GM21423 (cell line): ENCODE measurements at regions not wholly inside any gene's neighbourhood (a gene's known extent, or its start where the extent isn't known, plus 50 kb on each side); places are given as distances from the start of the nearest gene placed in this dataset.

Source experiments
- ATAC-seq: cut with Tn5 transposase; IDR thresholded peaks from one replicate; pipeline ENCODE4 v1.9.1; 2021; ENCODE audit warnings: mild to moderate bottlenecking, moderate library complexity; ENCODE audit not compliant: unreplicated experiment

DNA sequence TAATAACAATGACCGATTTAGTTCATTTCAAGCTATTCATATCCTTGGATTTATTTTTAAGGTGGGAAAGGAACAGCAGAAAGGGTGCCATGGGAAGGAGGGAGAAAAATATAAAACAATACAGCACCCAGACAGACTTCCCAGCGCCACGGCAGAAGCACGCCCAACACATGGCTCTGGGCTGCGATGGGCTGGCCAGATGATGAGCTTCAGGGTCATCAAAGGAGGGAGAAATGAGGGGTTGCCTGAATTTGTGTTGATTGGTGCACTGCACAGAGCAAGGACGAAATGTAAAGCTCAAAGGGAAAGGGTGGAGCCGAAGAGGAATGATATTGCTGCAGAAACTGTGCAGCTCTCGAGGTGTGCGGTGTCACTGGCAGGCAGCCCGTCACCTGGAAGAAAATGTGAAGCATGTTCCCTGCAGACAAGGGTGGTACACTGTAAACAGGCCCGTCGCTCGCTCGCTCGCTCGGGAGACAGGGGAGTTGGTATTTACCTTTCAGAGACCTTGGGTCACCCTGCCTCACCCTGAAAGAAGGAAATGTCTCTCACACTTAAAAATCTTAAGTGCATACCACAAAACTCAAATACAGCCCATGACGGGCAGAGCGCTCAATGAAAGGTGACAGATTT, 195.5 kb upstream of the CTAGE1 start:
- ATAC-seq, result no peak

DNA sequence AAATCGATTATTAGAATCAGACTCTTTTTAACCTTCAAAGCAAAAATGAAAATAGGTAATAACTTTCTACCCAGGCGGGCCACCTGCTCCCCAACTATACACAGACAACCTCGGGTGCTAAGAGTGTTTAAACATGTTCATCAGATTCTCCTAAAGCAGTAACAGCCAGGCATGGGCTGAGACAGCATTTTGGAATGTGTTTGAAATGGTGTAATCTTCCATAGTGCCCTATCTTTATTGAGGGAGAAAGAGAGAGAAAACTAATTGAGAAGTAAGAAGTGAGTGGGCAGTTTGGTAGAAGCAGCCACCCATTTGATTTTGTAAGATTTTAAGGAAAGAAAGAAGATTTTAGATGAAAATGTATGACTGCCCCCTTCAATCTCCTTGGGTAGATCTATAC, 196.1 kb upstream of the CTAGE1 start:
- ATAC-seq, result no peak

DNA sequence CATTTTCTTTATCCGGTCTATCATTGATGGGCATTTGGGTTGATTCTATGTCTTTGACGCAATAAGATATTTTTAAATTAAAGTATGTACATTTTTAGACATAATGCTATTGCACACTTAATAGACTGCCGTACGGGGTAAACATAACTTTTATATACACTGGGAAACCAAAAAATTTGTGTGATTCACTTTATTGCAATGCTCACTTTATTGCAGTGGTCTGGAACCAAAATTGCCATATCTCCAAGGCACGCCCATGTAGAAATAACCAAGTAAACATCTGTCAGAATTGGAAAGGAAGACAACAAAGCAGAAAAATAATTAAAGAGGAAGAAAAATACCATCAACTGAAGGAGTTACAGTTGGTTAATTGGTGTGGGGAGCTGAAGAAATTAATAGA, 205.8 kb upstream of the CTAGE1 start:
- no peak for ATAC-seq

GRCh38 chr18:22624176-22624575, 206.5 kb upstream of the CTAGE1 start:
- no peak for ATAC-seq

DNA sequence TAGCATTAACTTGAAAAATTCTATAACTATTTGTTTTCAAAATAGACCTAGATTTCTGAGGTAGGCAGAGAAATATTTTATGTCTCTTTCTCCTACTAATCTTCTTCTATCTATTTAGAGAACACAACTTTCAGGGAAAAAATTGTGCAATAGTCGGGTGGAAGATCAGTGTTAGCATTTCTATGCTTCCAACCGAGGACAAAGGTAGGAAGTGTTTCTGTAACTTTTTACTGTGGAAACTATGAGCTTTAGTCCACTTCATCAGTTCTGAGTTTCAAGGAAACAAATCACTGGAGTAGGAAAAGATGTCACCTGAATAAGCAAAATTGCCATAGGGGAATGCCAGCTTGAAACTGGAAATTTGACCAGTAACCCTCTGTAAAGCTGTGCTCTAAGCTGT, 207.7 kb upstream of the CTAGE1 start:
- no peak for ATAC-seq

- ATAC-seq, result no peak
These were observed 209.1 kb upstream of the CTAGE1 start for GRCh38 chr18:22626771-22627170.

DNA sequence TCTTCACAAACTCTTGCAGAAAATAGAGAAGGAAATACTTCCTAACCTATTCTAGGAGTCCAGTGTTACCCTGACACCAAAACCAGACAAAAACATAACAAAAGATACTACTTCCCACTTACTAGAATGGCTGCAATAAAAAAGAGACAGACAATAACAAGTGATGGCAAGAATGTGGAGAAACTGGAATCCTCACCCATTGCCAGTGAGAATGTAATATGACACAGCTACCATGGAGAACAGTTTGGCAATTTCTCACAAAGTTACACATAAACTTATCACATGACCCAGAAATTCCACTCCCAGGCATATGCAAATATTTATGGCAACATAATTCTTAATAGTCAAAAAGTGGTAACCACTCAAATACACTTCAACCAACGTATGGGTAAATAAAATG, 209.8 kb upstream of the CTAGE1 start:
- ATAC-seq, result no peak

- no peak for ATAC-seq
These were observed 211.2 kb upstream of the CTAGE1 start for GRCh38 chr18:22628795-22629510.

GRCh38 chr18:22630980-22631379, 213.3 kb upstream of the CTAGE1 start:
- no peak for ATAC-seq

DNA sequence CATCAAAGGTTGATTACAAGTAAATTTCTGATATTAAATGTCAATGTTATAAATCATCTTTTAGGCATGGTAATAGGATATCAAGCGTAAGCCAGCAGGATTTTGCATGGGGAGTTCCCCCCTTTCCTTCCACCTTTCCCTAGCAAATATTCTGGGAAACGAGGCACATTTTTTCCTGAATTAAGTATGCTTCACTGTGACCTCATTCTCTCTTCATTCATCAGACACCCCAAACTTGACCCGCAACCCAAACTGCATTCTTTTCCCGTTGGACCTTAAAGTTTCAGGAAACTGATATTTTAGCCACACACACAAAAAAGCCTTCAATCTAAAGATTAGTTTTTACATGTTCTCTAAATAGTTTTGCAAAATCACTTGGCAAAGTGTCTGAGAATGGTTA, 214.5 kb upstream of the CTAGE1 start:
- ATAC-seq, result no peak

DNA sequence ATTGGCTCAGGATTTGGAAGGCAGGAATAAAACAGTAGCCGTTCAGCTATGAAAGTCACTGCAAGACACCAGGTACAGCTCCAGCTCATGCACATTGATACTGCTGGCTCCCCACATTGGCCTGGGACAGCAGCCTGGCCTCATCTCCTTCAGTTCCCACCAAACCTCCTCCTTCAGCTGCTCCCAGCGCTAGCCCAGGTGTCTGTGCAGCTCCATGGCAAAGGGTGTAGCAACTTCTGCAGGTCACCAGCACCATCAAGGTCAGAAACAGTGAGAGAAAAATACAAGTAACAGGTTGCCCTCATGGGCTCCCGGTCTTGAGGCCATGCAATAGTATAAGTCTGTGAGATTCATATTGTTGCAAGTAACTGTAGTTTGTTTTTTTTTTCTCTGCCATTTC, 216.7 kb upstream of the CTAGE1 start:
- ATAC-seq, result no peak

GRCh38 chr18:22637787-22638186, 220.1 kb upstream of the CTAGE1 start:
- ATAC-seq, result no peak

GRCh38 chr18:22639026-22639463, 221.3 kb upstream of the CTAGE1 start:
- no peak for ATAC-seq

DNA sequence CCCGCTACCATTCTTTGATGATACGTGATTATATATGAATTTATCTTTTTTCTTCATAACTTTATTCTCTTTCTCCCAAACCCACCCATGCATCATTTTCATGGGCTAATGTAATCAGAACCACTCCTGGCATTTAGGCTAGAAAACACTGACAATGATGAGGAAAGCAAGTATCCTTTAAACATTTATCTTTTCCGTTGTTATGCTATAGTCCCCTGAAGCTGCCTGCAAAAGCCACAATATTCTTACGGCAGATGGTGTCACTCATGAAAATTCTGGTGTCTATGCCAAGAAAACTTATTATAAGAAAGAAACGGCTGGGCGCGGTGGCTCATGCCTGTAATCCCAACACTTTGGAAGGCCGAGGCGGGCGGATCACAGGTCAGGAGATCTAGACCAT, 221.8 kb upstream of the CTAGE1 start:
- no peak for ATAC-seq

- ATAC-seq, result no peak
These were observed 222.6 kb upstream of the CTAGE1 start for GRCh38 chr18:22640281-22640842.

DNA sequence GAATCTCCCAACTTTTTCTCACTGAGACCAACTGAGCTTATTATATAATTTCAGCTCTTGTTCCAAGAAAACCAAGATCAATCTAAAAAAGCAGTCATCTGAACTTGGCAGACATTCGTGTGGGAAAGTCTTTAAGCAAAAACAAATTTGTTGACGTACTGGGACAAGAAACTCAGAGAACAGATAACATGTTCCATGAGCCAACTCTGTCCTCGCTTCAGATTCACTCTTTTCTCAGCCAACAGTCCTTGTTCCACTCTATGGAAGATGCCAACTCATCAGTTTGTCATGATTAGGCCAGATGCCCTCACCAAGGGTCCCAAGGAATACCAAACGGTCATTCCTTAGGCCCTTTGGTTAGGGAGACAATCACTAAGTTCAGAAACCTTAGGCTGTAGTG, 224.2 kb upstream of the CTAGE1 start:
- ATAC-seq, result no peak

- no peak for ATAC-seq
These were observed 226.0 kb upstream of the CTAGE1 start for GRCh38 chr18:22643731-22644130.

DNA sequence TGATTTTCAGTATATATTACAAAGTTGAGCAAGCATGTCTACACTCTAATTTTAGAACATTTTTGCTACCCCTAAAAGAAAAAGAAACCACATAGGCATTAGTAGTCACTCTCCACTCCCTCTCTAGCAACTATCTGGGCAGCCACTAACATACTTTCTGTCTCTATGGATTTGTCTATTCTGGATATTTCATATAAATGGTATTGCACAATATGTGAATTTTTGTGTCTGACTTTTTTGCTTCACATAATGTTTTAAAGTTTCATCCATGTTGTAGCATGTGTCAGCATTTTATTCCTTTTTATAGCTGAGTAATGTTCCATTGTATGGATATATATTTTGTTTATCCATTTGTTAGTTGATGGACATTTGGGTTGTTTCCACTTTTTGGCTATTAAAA, 232.5 kb upstream of the CTAGE1 start:
- no peak for ATAC-seq

DNA sequence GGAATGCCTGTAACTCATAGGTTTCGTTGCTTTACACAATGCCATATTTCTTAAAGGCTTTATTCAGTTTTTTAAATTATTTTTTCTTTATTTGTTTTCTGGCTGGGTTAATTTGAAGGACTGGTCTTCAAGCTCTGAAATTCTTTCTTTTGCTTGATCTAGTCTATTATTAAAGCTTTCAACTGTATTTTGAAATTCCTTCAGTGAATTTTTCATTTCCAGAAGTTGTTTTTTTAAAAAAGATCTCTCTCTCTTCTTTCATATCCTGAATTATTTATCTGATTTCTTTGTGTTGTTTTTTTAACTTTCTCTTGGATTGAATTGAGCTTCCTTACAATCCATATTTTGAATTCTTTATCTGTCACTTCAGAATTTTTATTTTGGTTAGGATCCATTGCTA, 239.9 kb upstream of the CTAGE1 start:
- no peak for ATAC-seq

DNA sequence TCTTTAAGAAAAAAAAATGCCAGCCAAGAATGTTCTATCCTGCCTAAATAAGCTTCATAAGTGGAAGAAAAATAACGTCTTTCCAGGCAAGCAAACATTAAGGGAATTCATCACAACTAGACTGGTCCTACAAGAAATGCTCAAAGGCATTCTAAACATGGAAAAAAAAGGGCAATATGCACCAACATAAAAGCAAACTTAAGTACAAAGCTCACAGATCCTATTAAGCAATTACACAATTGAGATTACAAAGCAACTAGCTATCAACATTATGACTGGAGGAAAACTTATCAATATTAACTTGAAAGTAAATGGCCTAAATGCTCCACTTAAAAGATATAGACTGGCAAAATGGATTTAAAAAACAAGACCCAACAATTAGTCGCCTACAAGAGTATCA, 240.6 kb upstream of the CTAGE1 start:
- no peak for ATAC-seq

DNA sequence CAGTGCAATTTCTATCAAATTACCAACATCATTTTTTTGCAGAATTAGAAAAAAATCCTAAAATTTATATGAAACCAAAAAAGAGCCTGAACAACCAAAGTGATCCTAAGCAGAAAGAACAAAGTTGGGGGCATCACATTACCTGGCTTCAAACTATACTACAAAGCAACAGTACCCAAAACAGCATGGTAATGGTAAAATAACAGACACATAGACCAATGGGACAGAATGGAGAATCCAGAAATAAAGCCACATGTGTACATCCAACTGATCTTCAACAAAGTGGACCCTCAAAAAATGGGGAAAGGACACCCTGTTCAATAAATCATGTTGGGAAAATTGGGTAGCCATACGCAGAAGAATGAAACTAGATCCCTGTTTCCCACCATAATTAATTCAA, 245.7 kb upstream of the CTAGE1 start:
- no peak for ATAC-seq

- no peak for ATAC-seq
These were observed 248.8 kb upstream of the CTAGE1 start for GRCh38 chr18:22666411-22666940.
